OCI-LY7 (cell line): ENCODE measurements at regions not wholly inside any gene's neighbourhood (a gene's known extent, or its start where the extent isn't known, plus 50 kb on each side); places are given as distances from the start of the nearest gene placed in this dataset.

Experiments used
- EZH2phosphoT487 ChIP-seq: fragments of 200-600 bp; sonication (generic); IDR thresholded peaks from 2 replicates; pipeline ENCODE4 v1.6.1; 2018; ENCODE audit warnings: low read depth, borderline replicate concordance, mild to moderate bottlenecking, mixed run types, antibody characterized with exemption, low read length, moderate library complexity, mixed read lengths
- TF ChIP-seq, protein P1 (sequence below): fragments of 200-600 bp; sonication (generic); conservative IDR thresholded peaks from 2 replicates; pipeline ENCODE4 v1.5.1; 2014; ENCODE audit warnings: mild to moderate bottlenecking, antibody characterized with exemption, low read length, moderate library complexity, mixed read lengths

GRCh38 chr4:14912426-14912825 lies 89.9 kb upstream of the CPEB2 start:
- TF ChIP-seq, protein P1, sequence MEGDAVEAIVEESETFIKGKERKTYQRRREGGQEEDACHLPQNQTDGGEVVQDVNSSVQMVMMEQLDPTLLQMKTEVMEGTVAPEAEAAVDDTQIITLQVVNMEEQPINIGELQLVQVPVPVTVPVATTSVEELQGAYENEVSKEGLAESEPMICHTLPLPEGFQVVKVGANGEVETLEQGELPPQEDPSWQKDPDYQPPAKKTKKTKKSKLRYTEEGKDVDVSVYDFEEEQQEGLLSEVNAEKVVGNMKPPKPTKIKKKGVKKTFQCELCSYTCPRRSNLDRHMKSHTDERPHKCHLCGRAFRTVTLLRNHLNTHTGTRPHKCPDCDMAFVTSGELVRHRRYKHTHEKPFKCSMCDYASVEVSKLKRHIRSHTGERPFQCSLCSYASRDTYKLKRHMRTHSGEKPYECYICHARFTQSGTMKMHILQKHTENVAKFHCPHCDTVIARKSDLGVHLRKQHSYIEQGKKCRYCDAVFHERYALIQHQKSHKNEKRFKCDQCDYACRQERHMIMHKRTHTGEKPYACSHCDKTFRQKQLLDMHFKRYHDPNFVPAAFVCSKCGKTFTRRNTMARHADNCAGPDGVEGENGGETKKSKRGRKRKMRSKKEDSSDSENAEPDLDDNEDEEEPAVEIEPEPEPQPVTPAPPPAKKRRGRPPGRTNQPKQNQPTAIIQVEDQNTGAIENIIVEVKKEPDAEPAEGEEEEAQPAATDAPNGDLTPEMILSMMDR: no peak
- no peak for TF ChIP-seq EZH2phosphoT487
